WERI-Rb-1 (cell line): ENCODE measurements at regions not wholly inside any gene's neighbourhood (a gene's known extent, or its start where the extent isn't known, plus 50 kb on each side); places are given as distances from the start of the nearest gene placed in this dataset.

ENCODE experiments used
- DNase-seq: peaks from one replicate; pipeline ENCODE4 v3.0.0-alpha.2; 2020
- H3K27ac ChIP-seq: fragments of 250-450 bp; sonication (Bioruptor Pico); 2 replicates; pipeline ENCODE4 v1.5.1; 2020; ENCODE audit warnings: mild to moderate bottlenecking, moderate library complexity
- H3K27me3 ChIP-seq: fragments of 250-450 bp; sonication (Bioruptor Pico); 2 replicates; pipeline ENCODE4 v1.5.1; 2021; ENCODE audit warnings: mild to moderate bottlenecking, low read depth, moderate library complexity; ENCODE audit not compliant: insufficient read depth, severe bottlenecking
- H3K36me3 ChIP-seq: fragments of 250-450 bp; sonication (Bioruptor Pico); 2 replicates; pipeline ENCODE4 v1.5.1; 2020; ENCODE audit warnings: mild to moderate bottlenecking, moderate library complexity
- H3K4me3 ChIP-seq: 2 replicates; pipeline ENCODE4 v1.5.1; 2011; ENCODE audit warnings: low read depth, mild to moderate bottlenecking, control low read depth, low read length
- H3K9me3 ChIP-seq: fragments of 250-450 bp; sonication (Bioruptor Pico); 2 replicates; pipeline ENCODE4 v1.5.1; 2021; ENCODE audit warnings: mild to moderate bottlenecking, moderate library complexity; ENCODE audit not compliant: severe bottlenecking
- TF ChIP-seq, protein P1 (sequence below): IDR thresholded peaks from 2 replicates; pipeline ENCODE4 v1.5.1; 2011; ENCODE audit warnings: low read depth, mild to moderate bottlenecking, control low read depth, inconsistent platforms, low read length

DNA sequence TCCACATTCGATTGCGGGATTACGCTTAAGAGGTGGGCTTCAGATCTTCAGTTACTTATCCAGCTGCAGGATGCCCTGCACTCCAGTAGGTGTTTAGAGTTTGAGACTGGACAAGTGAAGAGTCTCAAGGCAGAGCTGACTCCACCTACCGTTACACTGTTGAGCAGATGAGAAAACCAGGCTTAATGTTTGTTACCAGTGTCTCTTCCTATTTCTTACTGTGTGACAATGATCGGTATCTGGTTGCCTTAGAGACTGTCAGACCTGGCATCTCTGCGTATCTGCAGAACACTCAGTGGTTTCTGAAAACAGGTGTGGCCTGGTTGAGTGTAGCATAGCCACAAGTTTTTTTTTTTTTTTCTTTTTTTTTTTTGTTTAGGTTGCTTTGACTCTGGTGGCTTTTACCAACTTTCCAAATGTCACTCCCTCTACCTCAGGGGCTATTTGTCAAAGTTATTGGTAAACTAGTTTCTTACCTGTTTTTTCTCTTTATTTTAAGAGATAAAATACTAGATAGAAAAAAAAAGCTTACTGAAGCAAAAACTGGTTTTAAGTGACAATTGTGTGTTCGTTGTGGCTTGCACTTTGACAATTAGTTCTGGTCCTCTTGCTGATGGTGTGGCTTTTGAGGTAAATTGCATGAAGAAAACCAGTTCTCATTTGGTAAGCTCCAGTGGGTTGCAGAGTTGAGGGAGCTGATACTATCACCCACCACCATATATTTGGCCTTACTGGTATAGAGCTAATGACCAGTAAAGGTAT lies 284.8 kb downstream of the ETS1 start:
- H3K9me3 ChIP-seq = no peaks in the 10 kb centered on the region
- no peak overlapping the region for H3K27ac ChIP-seq
- no peak for DNase-seq
- TF ChIP-seq, protein P1, sequence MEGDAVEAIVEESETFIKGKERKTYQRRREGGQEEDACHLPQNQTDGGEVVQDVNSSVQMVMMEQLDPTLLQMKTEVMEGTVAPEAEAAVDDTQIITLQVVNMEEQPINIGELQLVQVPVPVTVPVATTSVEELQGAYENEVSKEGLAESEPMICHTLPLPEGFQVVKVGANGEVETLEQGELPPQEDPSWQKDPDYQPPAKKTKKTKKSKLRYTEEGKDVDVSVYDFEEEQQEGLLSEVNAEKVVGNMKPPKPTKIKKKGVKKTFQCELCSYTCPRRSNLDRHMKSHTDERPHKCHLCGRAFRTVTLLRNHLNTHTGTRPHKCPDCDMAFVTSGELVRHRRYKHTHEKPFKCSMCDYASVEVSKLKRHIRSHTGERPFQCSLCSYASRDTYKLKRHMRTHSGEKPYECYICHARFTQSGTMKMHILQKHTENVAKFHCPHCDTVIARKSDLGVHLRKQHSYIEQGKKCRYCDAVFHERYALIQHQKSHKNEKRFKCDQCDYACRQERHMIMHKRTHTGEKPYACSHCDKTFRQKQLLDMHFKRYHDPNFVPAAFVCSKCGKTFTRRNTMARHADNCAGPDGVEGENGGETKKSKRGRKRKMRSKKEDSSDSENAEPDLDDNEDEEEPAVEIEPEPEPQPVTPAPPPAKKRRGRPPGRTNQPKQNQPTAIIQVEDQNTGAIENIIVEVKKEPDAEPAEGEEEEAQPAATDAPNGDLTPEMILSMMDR = no peak
- no peaks in the 10 kb centered on the region for H3K27me3 ChIP-seq
- no peaks in the 10 kb centered on the region for H3K36me3 ChIP-seq
- H3K4me3 ChIP-seq = no peak overlapping the region

DNA sequence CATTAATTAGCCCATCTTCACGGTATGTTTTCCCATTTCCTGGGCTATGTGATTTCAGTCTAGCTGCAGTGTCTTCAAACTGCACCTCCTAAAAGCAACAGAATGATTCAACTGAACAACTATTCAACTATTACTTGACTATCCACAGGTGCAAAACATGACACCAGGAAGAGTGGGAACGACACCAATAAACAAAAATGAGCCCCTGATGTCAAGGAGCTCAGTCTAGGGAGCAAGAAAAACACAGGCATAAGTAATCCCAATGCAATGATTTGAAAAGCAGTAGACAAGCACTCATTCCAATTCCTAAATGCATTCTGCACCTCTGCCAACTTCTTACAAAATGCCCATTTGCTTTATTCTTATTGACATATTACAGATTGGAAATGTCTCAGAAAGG lies 285.6 kb downstream of the ETS1 start:
- Histone ChIP-seq H3K27me3 (no peaks in the 10 kb centered on the region), H3K9me3 (no peaks in the 10 kb centered on the region), H3K4me3 (no peak overlapping the region), H3K36me3 (no peaks in the 10 kb centered on the region), H3K27ac (no peak overlapping the region)
- TF ChIP-seq, protein P1 = no peak
- no peak for DNase-seq

DNA sequence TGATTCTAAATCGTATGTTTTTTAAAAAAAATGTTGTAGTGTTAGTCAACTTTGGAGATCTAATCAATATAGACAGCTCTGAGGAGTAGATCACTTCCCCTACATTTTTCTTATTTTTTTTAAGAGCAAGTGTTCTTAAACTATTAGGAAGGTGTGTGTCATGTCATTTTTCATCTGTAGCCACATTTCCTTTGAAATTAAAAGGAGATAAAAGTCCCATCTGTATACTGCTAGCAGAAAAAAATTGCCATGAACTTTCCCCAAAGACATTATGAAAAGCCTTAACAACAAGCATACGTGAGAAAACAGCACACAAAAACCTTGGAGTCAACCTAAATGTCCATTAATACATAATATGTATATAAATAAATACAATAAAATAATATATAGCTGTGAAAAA lies 286.6 kb downstream of the ETS1 start:
- TF ChIP-seq, protein P1 = no peak
- no peaks in the 10 kb centered on the region for H3K9me3 ChIP-seq
- no peak for DNase-seq
- no peaks in the 10 kb centered on the region for H3K27me3 ChIP-seq
- H3K27ac ChIP-seq = no peak overlapping the region
- H3K4me3 ChIP-seq = no peak overlapping the region
- H3K36me3 ChIP-seq = no peaks in the 10 kb centered on the region

DNA sequence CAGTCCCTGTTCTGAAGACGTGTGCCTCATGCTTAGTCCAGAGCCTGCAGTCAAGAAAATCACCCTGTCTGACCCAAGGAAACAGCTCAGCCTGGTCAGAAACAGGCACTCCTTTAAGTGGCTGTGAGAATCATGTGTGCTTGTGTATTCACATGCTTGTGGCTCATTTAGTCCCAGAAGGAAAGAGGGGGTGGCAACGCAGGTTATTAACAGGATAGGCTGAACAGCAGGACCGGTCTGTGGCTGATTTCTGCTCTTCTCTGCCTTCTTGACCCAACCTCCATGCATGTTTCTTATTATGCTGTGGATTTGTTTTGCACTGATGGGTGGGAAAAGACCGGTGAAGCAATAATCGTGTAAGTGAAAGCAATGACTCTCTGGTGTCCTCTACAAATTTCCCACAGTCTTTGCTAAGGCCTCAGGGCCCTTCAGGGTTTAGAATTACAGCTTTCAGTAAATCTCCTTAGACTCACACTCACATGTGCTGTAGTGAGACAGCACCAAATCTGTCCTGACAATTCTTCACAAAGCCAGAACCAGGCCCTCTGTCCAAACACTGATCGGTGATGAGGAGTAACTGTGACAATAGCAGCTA lies 288.1 kb downstream of the ETS1 start:
- peak; percentile 30 for DNase-seq
- Histone ChIP-seq H3K4me3 (no peak overlapping the region; the same call in 1 of the 2 replicates), H3K36me3 (no peaks in the 10 kb centered on the region), H3K9me3 (no peaks in the 10 kb centered on the region), H3K27me3 (no peaks in the 10 kb centered on the region), H3K27ac (peak overlapping the region; percentile 7)
- TF ChIP-seq, protein P1 = no peak

DNA sequence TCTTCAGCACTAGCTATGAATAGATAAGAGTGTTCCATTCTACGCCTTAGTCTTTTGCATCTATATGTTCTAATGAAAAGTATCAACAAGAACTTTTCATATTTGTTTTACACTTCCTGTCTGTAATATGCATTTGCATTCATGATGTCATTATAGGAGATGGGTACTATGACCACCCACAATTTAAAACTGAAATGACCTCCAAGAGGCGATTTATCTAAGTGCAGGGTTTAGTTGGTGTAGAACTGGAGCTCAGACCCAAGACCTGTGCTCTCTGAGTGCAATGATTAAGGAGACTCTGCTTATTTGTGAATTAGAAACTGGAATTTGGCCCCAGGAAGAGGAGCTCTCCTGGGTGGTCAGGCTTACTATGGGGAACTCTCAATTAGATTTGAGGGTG lies 289.1 kb downstream of the ETS1 start:
- no peak for DNase-seq

More for the DNA sequence above, 289.1 kb downstream of the ETS1 start:
- Histone ChIP-seq H3K27me3 (no peaks in the 10 kb centered on the region), H3K27ac (no peak overlapping the region), H3K9me3 (no peaks in the 10 kb centered on the region), H3K4me3 (no peak overlapping the region), H3K36me3 (no peaks in the 10 kb centered on the region)
- TF ChIP-seq, protein P1 = no peak
